ENCODE measurements at regions not wholly inside any gene's neighbourhood (a gene's known extent, or its start where the extent isn't known, plus 50 kb on each side); places are given as distances from the start of the nearest gene placed in this dataset.
"Not testable (repeated sequence)": the region's sequence is repeated elsewhere in the genome, so short reads cannot be mapped to it uniquely, and the experiment has no call there.

- DNase-seq (ENCODE audit: low read depth), result no peak
These were observed 106.0 kb upstream of the OR9Q1 start for GRCh38 chr11:57917632-57918031.

GRCh38 chr11:57920971-57921370 is 102.7 kb upstream of the OR9Q1 start:
- no peak for DNase-seq (ENCODE audit: low read depth)

- no peak for DNase-seq (ENCODE audit: low read depth)
These were observed 91.6 kb upstream of the OR9Q1 start for GRCh38 chr11:57932105-57932504.

- DNase-seq (ENCODE audit: low read depth), result no peak
These were observed 88.2 kb upstream of the OR9Q1 start for GRCh38 chr11:57935402-57936049.

- DNase-seq (ENCODE audit: low read depth), result no peak
These were observed 87.6 kb upstream of the OR9Q1 start for GRCh38 chr11:57936050-57936418.

- no peak for DNase-seq (ENCODE audit: low read depth)
These were observed 86.2 kb upstream of the OR9Q1 start for GRCh38 chr11:57937431-57937830.

- no peak for DNase-seq (ENCODE audit: low read depth)
These were observed 85.3 kb upstream of the OR9Q1 start for GRCh38 chr11:57938351-57938750.

- no peak for DNase-seq (ENCODE audit: low read depth)
These were observed 83.5 kb upstream of the OR9Q1 start for GRCh38 chr11:57940044-57940756.

- no peak for DNase-seq (ENCODE audit: low read depth)
These were observed 81.8 kb upstream of the OR9Q1 start for GRCh38 chr11:57941875-57942274.

- DNase-seq (ENCODE audit: low read depth), result no peak
These were observed 80.9 kb upstream of the OR9Q1 start for GRCh38 chr11:57942808-57943207.

GRCh38 chr11:57943766-57944165 is 79.9 kb upstream of the OR9Q1 start:
- not testable (repeated sequence) for DNase-seq (ENCODE audit: low read depth)

- no peak for DNase-seq (ENCODE audit: low read depth)
These were observed 77.1 kb upstream of the OR9Q1 start for GRCh38 chr11:57946628-57947027.

- DNase-seq (ENCODE audit: low read depth), result no peak
These were observed 59.0 kb upstream of the OR9Q1 start for GRCh38 chr11:57964660-57965059.

- no peak for DNase-seq (ENCODE audit: low read depth)
These were observed 52.2 kb upstream of the OR9Q1 start for GRCh38 chr11:57971272-57972012.

- DNase-seq (ENCODE audit: low read depth), result no peak
These were observed 51.7 kb upstream of the OR9Q1 start for GRCh38 chr11:57972013-57972367.

Data from forelimb muscle (tissue), 1 donor.